ENCODE measurements at regions not wholly inside any gene's neighbourhood (a gene's known extent, or its start where the extent isn't known, plus 50 kb on each side); places are given as distances from the start of the nearest gene placed in this dataset.

DNA sequence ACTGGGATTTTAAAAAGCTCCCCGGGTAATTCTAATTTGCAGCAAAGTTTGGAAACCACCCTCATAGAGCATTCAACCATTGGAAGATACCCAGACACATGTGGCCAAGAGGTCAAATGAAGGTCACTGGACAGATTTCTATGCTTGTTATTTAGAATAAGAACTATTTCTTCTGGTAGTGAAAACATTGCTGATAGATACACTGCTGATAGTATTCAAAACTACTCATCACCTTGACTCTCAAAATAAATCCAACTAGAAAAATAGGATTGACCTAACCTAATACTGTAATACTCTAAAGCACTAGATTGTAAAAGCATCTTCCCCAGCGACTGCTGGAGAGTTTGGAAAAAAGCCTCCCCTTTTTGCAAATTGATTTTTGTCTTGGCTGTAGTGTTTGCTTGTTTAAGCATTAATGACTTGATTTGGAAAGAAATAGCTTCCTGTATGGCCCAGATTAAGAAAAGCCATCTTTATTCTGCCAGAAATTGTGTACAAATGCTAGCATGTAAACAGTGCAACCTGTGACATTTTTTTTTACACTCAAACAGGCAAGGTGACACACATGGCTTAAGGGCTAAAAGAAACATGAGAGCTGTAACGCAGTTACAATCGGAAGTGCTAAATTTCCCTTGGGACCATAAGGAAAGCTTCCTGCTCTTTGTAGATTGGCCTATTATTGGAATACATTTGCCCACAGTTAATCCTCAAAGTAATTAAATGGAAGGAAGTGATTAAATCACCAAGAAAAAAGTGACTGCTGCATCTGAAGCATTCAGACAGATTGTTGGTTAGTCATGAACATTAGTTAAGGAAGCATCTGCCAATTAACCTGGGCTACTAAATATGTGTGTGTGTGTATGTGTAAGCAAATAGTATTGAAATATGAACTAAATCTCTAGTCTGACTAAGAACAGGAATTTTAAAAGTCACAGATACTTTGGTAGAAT lies 356.5 kb upstream of the ATP2B1 start:
- no peak overlapping the region for H3K27ac ChIP-seq
- no peak for DNase-seq (ENCODE audit: low spot score in 2 of 2)
- intact Hi-C loops (cut with DNase I; ENCODE audit: low total_unique reads), result no loop called here
- H3K4me3 ChIP-seq, result no peak overlapping the region
- H3K9me3 ChIP-seq, result no peaks in the 10 kb centered on the region
- H3K27me3 ChIP-seq, result no peaks in the 10 kb centered on the region
- H3K4me1 ChIP-seq, result no peaks in the 10 kb centered on the region
- no peaks in the 10 kb centered on the region for H3K36me3 ChIP-seq
- TF ChIP-seq POLR2AphosphoS5 (IDR thresholded peaks at IDR 0.05) (no peak), POLR2A (IDR thresholded peaks at IDR 0.05) (no peak)
- TF ChIP-seq, protein P1, sequence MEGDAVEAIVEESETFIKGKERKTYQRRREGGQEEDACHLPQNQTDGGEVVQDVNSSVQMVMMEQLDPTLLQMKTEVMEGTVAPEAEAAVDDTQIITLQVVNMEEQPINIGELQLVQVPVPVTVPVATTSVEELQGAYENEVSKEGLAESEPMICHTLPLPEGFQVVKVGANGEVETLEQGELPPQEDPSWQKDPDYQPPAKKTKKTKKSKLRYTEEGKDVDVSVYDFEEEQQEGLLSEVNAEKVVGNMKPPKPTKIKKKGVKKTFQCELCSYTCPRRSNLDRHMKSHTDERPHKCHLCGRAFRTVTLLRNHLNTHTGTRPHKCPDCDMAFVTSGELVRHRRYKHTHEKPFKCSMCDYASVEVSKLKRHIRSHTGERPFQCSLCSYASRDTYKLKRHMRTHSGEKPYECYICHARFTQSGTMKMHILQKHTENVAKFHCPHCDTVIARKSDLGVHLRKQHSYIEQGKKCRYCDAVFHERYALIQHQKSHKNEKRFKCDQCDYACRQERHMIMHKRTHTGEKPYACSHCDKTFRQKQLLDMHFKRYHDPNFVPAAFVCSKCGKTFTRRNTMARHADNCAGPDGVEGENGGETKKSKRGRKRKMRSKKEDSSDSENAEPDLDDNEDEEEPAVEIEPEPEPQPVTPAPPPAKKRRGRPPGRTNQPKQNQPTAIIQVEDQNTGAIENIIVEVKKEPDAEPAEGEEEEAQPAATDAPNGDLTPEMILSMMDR (IDR thresholded peaks at IDR 0.05), result no peak

GRCh38 chr12:90062799-90063198 lies 354.2 kb upstream of the ATP2B1 start:
- no peaks in the 10 kb centered on the region for H3K4me1 ChIP-seq
- no peak overlapping the region for H3K4me3 ChIP-seq
- H3K9me3 ChIP-seq, result no peaks in the 10 kb centered on the region
- no peaks in the 10 kb centered on the region for H3K27me3 ChIP-seq
- H3K27ac ChIP-seq, result no peak overlapping the region
- DNase-seq (ENCODE audit: low spot score in 2 of 2), result no peak
- TF ChIP-seq, protein P1 (IDR thresholded peaks at IDR 0.05), result no peak
- TF ChIP-seq POLR2A (IDR thresholded peaks at IDR 0.05), result no peak
- TF ChIP-seq POLR2AphosphoS5 (IDR thresholded peaks at IDR 0.05), result no peak
- H3K36me3 ChIP-seq, result no peaks in the 10 kb centered on the region
- intact Hi-C loops (cut with DNase I; ENCODE audit: low total_unique reads), result no loop called here

- H3K4me3 ChIP-seq, result no peak overlapping the region
- intact Hi-C loops (cut with DNase I; ENCODE audit: low total_unique reads), result no loop called here
- H3K4me1 ChIP-seq, result no peaks in the 10 kb centered on the region
- TF ChIP-seq POLR2AphosphoS5 (IDR thresholded peaks at IDR 0.05) (no peak), POLR2A (IDR thresholded peaks at IDR 0.05) (no peak)
- TF ChIP-seq, protein P1 (IDR thresholded peaks at IDR 0.05), result no peak
- H3K27ac ChIP-seq, result no peak overlapping the region
- no peaks in the 10 kb centered on the region for H3K9me3 ChIP-seq
- DNase-seq (ENCODE audit: low spot score in 2 of 2), result no peak
- no peaks in the 10 kb centered on the region for H3K27me3 ChIP-seq
- H3K36me3 ChIP-seq, result no peaks in the 10 kb centered on the region
Observed at GRCh38 chr12:90061809-90062208, 353.2 kb upstream of the ATP2B1 start.

DNA sequence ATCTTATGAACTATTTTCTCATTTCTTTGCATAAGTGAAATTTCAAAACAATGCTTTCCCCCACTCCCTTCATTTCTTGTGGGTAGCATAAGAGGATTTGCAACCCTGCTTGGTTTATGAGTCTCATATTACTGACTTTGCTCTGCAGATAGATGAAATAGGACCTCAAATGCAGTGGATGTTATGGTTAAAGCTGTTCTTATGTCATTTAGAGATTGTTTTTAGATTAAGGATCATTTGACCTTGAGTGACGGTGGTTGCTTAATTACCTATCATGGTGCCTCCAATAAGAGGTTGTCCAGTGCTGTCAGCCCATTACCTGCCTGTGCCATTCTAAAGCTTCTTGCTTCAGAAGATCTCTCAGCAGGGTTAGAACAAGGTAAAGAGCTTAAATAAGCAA lies 351.4 kb upstream of the ATP2B1 start:
- Histone ChIP-seq H3K4me1 (no peaks in the 10 kb centered on the region), H3K36me3 (no peaks in the 10 kb centered on the region), H3K9me3 (no peaks in the 10 kb centered on the region), H3K27me3 (no peaks in the 10 kb centered on the region), H3K4me3 (no peak overlapping the region), H3K27ac (no peak overlapping the region)
- no peak for TF ChIP-seq POLR2AphosphoS5 (IDR thresholded peaks at IDR 0.05)
- TF ChIP-seq, protein P1 (IDR thresholded peaks at IDR 0.05), result no peak
- no peak for TF ChIP-seq POLR2A (IDR thresholded peaks at IDR 0.05)
- intact Hi-C loops (cut with DNase I; ENCODE audit: low total_unique reads), result no loop called here
- no peak for DNase-seq (ENCODE audit: low spot score in 2 of 2)

DNA sequence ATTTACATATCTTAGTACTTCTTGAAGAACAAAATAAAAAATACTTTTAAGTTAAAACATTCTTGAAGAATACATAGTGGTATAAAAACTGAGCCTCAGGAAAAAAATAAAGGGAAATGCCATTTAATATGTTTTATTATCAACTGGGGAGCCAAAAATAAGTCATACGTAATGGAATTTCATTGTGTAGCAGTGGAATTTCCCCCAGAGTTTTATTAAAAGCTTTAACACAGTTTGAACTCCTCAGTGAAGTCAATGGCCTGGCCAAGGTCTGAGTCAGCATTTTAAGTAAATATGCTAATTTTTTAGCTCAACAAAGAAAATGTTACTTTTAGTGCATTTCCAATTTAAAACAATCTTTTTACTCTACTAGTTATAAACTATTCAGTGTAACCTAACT lies 350.1 kb upstream of the ATP2B1 start:
- intact Hi-C loops (cut with DNase I; ENCODE audit: low total_unique reads), result no loop called here
- Histone ChIP-seq H3K36me3 (no peaks in the 10 kb centered on the region), H3K9me3 (no peaks in the 10 kb centered on the region), H3K27me3 (no peaks in the 10 kb centered on the region), H3K4me1 (no peaks in the 10 kb centered on the region), H3K27ac (no peak overlapping the region), H3K4me3 (no peak overlapping the region)
- no peak for DNase-seq (ENCODE audit: low spot score in 2 of 2)
- TF ChIP-seq, protein P1 (IDR thresholded peaks at IDR 0.05), result no peak
- TF ChIP-seq POLR2AphosphoS5 (IDR thresholded peaks at IDR 0.05) (no peak), POLR2A (IDR thresholded peaks at IDR 0.05) (no peak)
